ENCODE measurements at regions not wholly inside any gene's neighbourhood (a gene's known extent, or its start where the extent isn't known, plus 50 kb on each side); places are given as distances from the start of the nearest gene placed in this dataset.

DNA sequence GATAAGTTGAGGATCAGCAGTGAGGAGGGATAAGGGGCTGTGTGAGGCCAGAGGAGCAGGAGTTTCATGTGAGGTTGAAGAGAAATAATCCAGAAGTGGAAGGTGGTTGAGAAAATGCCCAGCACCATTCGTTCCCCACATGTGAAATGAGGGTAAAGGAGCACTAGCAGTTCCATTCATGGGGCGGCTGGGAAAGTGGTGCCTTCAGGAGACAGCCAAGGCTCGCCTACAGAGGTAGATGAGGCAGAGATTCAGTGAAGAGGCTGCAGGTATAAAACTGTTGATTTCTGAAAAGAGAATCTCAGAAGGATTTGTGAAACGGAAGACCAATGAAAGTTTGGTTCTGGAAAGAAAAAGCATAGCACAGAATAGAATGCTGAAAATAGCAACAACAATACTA is 272.6 kb downstream of the MSX2 start:
- Histone ChIP-seq H3K4me1 (ENCODE audit: control insufficient read depth in 2 of 2, insufficient read depth in 2 of 2, low read length in 2 of 2) (no peaks in the 10 kb centered on the region), H3K9ac (ENCODE audit: low read depth in 1 of 2, low read length in 2 of 2) (no peak overlapping the region), H3K4me3 (ENCODE audit: low read length in 2 of 2) (no peak overlapping the region), H3K9me3 (ENCODE audit: control insufficient read depth in 2 of 2, low read length in 2 of 2) (no peaks in the 10 kb centered on the region), H3K27ac (ENCODE audit: low read depth in 2 of 2, low read length in 2 of 2) (no peak overlapping the region), H3K27me3 (ENCODE audit: control insufficient read depth in 2 of 2, insufficient read depth in 2 of 2, low read length in 2 of 2) (no peaks in the 10 kb centered on the region), H3K36me3 (ENCODE audit: control insufficient read depth in 2 of 2, insufficient read depth in 2 of 2, low read length in 2 of 2) (no peaks in the 10 kb centered on the region)

DNA sequence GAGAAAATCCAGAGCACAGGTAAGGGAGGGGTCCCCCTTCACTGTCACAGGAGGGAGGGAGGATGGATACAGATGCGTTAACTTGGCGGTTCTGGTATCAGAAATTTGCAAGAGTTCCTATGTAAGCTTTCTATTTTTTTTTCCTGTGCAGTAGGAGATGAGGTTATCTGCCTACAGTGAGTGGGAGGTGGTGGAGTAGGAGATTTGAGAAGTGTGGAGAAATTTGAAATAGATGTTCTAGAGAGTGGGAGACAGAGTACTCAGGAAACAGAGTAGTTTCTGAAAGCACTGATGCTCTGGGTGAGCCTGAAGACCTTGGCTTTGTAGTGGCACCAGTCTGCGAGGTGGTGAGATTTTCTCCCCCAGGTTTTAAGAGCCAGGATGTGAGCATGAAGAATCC is 271.4 kb downstream of the MSX2 start:
- Histone ChIP-seq H3K4me3 (ENCODE audit: low read length in 2 of 2) (no peak overlapping the region), H3K27ac (ENCODE audit: low read depth in 2 of 2, low read length in 2 of 2) (no peak overlapping the region), H3K9me3 (ENCODE audit: control insufficient read depth in 2 of 2, low read length in 2 of 2) (no peaks in the 10 kb centered on the region), H3K4me1 (ENCODE audit: control insufficient read depth in 2 of 2, insufficient read depth in 2 of 2, low read length in 2 of 2) (no peaks in the 10 kb centered on the region), H3K36me3 (ENCODE audit: control insufficient read depth in 2 of 2, insufficient read depth in 2 of 2, low read length in 2 of 2) (no peaks in the 10 kb centered on the region), H3K27me3 (ENCODE audit: control insufficient read depth in 2 of 2, insufficient read depth in 2 of 2, low read length in 2 of 2) (no peaks in the 10 kb centered on the region), H3K9ac (ENCODE audit: low read depth in 1 of 2, low read length in 2 of 2) (no peak overlapping the region)

DNA sequence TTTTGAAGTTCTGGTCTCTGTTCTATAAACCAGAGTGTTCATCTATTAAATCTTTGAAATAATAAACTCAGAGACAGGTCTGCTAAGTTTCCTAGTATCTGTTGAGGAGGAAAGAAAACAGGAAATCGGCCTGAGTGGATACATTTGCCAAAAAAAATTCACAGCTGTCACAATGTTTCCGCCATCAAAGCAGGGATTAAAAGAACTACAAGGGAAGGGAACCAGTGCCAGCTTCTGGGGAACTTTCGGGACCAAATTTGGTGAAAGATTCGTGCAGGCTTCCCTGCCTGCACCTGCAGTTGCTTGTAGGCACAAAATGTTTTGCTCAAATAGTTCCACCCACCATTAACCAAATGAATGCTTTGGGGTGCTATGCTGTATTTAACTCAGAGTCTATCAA is 267.5 kb downstream of the MSX2 start:
- Histone ChIP-seq H3K9ac (ENCODE audit: low read depth in 1 of 2, low read length in 2 of 2) (no peak overlapping the region), H3K27me3 (ENCODE audit: control insufficient read depth in 2 of 2, insufficient read depth in 2 of 2, low read length in 2 of 2) (no peaks in the 10 kb centered on the region), H3K27ac (ENCODE audit: low read depth in 2 of 2, low read length in 2 of 2) (no peak overlapping the region), H3K4me1 (ENCODE audit: control insufficient read depth in 2 of 2, insufficient read depth in 2 of 2, low read length in 2 of 2) (no peaks in the 10 kb centered on the region), H3K36me3 (ENCODE audit: control insufficient read depth in 2 of 2, insufficient read depth in 2 of 2, low read length in 2 of 2) (no peaks in the 10 kb centered on the region), H3K4me3 (ENCODE audit: low read length in 2 of 2) (no peak overlapping the region), H3K9me3 (ENCODE audit: control insufficient read depth in 2 of 2, low read length in 2 of 2) (no peaks in the 10 kb centered on the region)

DNA sequence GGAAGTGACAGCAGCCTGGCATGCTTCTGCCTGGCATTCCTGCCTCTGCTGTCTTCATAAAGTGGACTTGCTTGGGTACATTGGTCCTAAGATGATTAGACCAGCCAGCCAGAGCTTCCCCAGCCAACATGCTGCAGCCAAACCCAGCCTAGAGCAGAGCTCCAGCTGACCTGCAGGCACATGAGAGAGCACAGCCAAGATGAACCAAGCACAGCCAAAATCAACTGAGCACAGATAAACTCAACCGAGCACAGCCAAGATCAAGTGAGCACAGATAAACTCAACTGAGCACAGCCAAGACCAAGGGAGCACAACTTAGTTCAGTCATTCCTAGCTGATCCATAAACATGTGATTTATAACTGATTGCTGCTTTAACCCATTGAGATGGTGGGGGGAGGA is 266.5 kb downstream of the MSX2 start:
- Histone ChIP-seq H3K9ac (ENCODE audit: low read depth in 1 of 2, low read length in 2 of 2) (no peak overlapping the region), H3K4me3 (ENCODE audit: low read length in 2 of 2) (no peak overlapping the region), H3K27me3 (ENCODE audit: control insufficient read depth in 2 of 2, insufficient read depth in 2 of 2, low read length in 2 of 2) (no peaks in the 10 kb centered on the region), H3K27ac (ENCODE audit: low read depth in 2 of 2, low read length in 2 of 2) (no peak overlapping the region), H3K4me1 (ENCODE audit: control insufficient read depth in 2 of 2, insufficient read depth in 2 of 2, low read length in 2 of 2) (no peaks in the 10 kb centered on the region), H3K9me3 (ENCODE audit: control insufficient read depth in 2 of 2, low read length in 2 of 2) (no peaks in the 10 kb centered on the region), H3K36me3 (ENCODE audit: control insufficient read depth in 2 of 2, insufficient read depth in 2 of 2, low read length in 2 of 2) (no peaks in the 10 kb centered on the region)

DNA sequence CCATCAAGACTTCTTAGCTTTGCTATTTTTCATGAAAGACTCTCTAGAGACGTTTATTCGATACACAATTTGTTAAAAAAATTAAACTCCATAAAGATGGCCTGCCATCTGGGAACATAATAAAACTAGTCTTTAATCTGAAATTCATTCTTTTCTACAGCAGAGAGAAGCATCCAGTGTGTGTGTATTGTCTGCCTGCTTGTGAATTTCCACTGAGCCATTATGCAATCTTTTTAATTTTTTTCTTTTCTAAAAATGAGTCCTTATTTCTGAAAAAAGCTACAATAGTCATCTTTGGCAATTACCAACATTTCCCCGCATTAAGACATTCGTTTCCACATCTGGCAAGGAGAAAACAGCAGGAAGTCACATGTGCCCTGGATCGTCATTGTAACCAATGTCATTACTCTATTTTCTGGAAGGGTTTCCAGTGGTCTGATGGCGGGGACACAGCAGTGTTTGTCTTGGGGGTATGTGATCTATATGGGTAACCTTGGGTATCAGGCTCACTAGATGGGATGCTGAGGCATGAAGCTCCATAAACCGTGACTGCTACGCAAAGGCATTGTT is 263.1 kb downstream of the MSX2 start:
- no peaks in the 10 kb centered on the region for H3K36me3 ChIP-seq (ENCODE audit: control insufficient read depth in 2 of 2, insufficient read depth in 2 of 2, low read length in 2 of 2)
- H3K27ac ChIP-seq (ENCODE audit: low read depth in 2 of 2, low read length in 2 of 2): no peak overlapping the region

DNA sequence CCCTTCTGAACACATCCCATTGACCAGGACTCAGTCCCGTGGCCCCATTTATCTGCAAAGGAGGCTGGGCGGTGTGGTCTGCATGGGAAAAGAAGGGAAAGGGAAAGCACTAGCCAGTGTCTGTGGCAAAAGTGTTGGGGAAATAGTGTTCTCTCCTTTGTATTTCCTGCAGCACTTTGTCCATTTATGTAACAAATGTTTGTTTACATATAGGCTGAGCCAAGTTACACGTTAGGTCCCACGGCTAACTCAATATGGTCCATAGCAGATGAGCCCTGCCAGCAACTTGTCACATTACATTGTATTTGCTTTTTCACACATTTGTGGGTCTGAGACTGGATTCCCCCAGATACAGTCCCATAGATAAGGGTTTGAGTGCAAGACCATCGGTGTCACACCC is 260.5 kb downstream of the MSX2 start:
- Histone ChIP-seq H3K4me1 (ENCODE audit: control insufficient read depth in 2 of 2, insufficient read depth in 2 of 2, low read length in 2 of 2) (no peaks in the 10 kb centered on the region), H3K27ac (ENCODE audit: low read depth in 2 of 2, low read length in 2 of 2) (no peak overlapping the region), H3K36me3 (ENCODE audit: control insufficient read depth in 2 of 2, insufficient read depth in 2 of 2, low read length in 2 of 2) (no peaks in the 10 kb centered on the region), H3K27me3 (ENCODE audit: control insufficient read depth in 2 of 2, insufficient read depth in 2 of 2, low read length in 2 of 2) (no peaks in the 10 kb centered on the region), H3K4me3 (ENCODE audit: low read length in 2 of 2) (no peak overlapping the region), H3K9ac (ENCODE audit: low read depth in 1 of 2, low read length in 2 of 2) (no peak overlapping the region), H3K9me3 (ENCODE audit: control insufficient read depth in 2 of 2, low read length in 2 of 2) (no peaks in the 10 kb centered on the region)

More for the DNA sequence above, 263.1 kb downstream of the MSX2 start:
- no peak overlapping the region for H3K4me3 ChIP-seq (ENCODE audit: low read length in 2 of 2)
- H3K9ac ChIP-seq (ENCODE audit: low read depth in 1 of 2, low read length in 2 of 2): no peak overlapping the region
- H3K4me1 ChIP-seq (ENCODE audit: control insufficient read depth in 2 of 2, insufficient read depth in 2 of 2, low read length in 2 of 2): no peaks in the 10 kb centered on the region
- no peaks in the 10 kb centered on the region for H3K27me3 ChIP-seq (ENCODE audit: control insufficient read depth in 2 of 2, insufficient read depth in 2 of 2, low read length in 2 of 2)
- no peaks in the 10 kb centered on the region for H3K9me3 ChIP-seq (ENCODE audit: control insufficient read depth in 2 of 2, low read length in 2 of 2)

DNA sequence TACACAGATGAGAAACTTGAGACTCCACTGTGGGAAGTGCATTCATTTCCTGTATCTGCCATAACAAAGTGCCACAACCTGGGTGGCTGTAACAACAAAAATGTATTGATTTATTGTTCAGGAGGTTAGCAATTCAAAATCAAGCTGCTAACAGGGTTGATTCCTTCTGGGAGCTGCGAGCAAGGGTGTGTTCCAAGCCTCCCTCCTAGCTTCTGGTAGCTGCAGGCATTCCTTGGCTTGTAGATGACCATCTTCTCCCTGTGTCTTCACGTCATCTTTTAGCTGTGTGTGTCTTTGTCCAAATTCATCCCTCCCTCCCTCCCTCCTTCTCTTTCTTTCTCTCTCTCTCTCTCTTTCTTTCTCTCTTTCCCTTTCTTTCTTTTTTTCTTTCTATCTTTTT is 258.1 kb downstream of the MSX2 start:
- Histone ChIP-seq H3K4me1 (ENCODE audit: control insufficient read depth in 2 of 2, insufficient read depth in 2 of 2, low read length in 2 of 2) (no peaks in the 10 kb centered on the region), H3K27ac (ENCODE audit: low read depth in 2 of 2, low read length in 2 of 2) (no peak overlapping the region), H3K27me3 (ENCODE audit: control insufficient read depth in 2 of 2, insufficient read depth in 2 of 2, low read length in 2 of 2) (no peaks in the 10 kb centered on the region), H3K36me3 (ENCODE audit: control insufficient read depth in 2 of 2, insufficient read depth in 2 of 2, low read length in 2 of 2) (no peaks in the 10 kb centered on the region), H3K9ac (ENCODE audit: low read depth in 1 of 2, low read length in 2 of 2) (no peak overlapping the region), H3K9me3 (ENCODE audit: control insufficient read depth in 2 of 2, low read length in 2 of 2) (no peaks in the 10 kb centered on the region), H3K4me3 (ENCODE audit: low read length in 2 of 2) (no peak overlapping the region)

DNA sequence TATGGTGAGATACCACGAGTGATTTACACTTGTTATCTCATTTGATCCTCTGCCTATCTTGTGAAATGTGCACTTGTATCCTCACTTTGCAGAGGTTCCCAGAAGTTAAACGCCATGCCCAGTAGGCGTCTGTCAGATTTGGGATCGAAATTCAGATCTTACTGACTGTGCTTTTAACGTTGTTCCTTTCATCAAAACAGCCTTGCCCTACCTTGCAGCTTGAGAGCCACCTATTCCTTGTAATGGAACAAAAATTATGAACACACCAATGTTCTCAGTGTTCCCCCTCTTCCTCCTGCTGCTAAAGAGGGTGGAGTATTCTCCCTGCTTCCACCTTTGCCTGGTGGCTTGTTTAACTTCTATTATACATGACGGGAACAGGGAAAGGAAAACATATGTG is 257.0 kb downstream of the MSX2 start:
- Histone ChIP-seq H3K9ac (ENCODE audit: low read depth in 1 of 2, low read length in 2 of 2) (no peak overlapping the region), H3K27ac (ENCODE audit: low read depth in 2 of 2, low read length in 2 of 2) (no peak overlapping the region), H3K9me3 (ENCODE audit: control insufficient read depth in 2 of 2, low read length in 2 of 2) (no peaks in the 10 kb centered on the region)

DNA sequence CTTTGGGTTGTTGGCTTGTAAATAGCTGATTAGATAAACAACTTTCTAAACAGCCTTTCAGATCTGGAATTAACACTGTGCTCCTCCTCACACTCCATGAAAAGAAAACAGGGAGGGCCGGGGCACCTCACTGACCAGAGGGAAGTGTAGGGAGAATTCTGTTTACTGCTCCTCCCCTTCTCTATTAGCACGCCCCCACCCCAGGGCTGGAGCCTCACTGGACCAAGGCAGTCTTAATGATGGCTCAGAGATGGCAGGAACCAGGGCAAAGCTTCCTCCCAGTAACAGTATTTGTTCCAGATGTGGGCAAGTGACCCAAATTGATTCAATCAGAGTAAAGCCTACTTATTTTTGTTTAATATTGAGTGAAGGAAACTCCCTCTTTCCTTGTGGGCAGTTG is 256.6 kb downstream of the MSX2 start:
- Histone ChIP-seq H3K36me3 (ENCODE audit: control insufficient read depth in 2 of 2, insufficient read depth in 2 of 2, low read length in 2 of 2) (no peaks in the 10 kb centered on the region), H3K27ac (ENCODE audit: low read depth in 2 of 2, low read length in 2 of 2) (no peak overlapping the region), H3K4me3 (ENCODE audit: low read length in 2 of 2) (no peak overlapping the region), H3K9me3 (ENCODE audit: control insufficient read depth in 2 of 2, low read length in 2 of 2) (no peaks in the 10 kb centered on the region), H3K4me1 (ENCODE audit: control insufficient read depth in 2 of 2, insufficient read depth in 2 of 2, low read length in 2 of 2) (no peaks in the 10 kb centered on the region), H3K27me3 (ENCODE audit: control insufficient read depth in 2 of 2, insufficient read depth in 2 of 2, low read length in 2 of 2) (no peaks in the 10 kb centered on the region), H3K9ac (ENCODE audit: low read depth in 1 of 2, low read length in 2 of 2) (no peak overlapping the region)

More for the DNA sequence above, 257.0 kb downstream of the MSX2 start:
- H3K4me3 ChIP-seq (ENCODE audit: low read length in 2 of 2): no peak overlapping the region
- no peaks in the 10 kb centered on the region for H3K4me1 ChIP-seq (ENCODE audit: control insufficient read depth in 2 of 2, insufficient read depth in 2 of 2, low read length in 2 of 2)
- no peaks in the 10 kb centered on the region for H3K27me3 ChIP-seq (ENCODE audit: control insufficient read depth in 2 of 2, insufficient read depth in 2 of 2, low read length in 2 of 2)
- H3K36me3 ChIP-seq (ENCODE audit: control insufficient read depth in 2 of 2, insufficient read depth in 2 of 2, low read length in 2 of 2): no peaks in the 10 kb centered on the region

DNA sequence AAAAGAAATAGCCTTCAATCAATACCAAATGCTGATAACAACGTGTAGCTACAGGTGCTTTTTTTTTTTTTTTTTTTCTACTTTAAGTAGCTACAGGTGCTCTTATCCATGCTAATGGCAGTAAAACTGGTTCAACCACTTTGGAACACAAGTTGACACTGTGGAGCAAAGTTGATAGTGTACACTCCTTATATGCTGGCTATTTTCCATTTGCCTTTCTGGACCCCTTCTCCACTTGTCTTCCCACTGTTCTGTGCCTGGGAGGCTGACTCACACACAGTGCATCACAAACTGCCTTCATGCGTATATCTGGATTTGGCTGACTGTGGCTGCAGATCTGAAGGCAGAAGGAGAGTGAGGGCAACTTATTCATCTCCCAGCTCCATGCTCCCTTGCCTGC is 247.9 kb downstream of the MSX2 start:
- Histone ChIP-seq H3K9me3 (ENCODE audit: control insufficient read depth in 2 of 2, low read length in 2 of 2) (peaks cover 0 to 3% of the 10 kb centered on the region in 2 donors), H3K27ac (ENCODE audit: low read depth in 2 of 2, low read length in 2 of 2) (no peak overlapping the region), H3K36me3 (ENCODE audit: control insufficient read depth in 2 of 2, insufficient read depth in 2 of 2, low read length in 2 of 2) (no peaks in the 10 kb centered on the region), H3K4me1 (ENCODE audit: control insufficient read depth in 2 of 2, insufficient read depth in 2 of 2, low read length in 2 of 2) (no peaks in the 10 kb centered on the region), H3K4me3 (ENCODE audit: low read length in 2 of 2) (no peak overlapping the region), H3K27me3 (ENCODE audit: control insufficient read depth in 2 of 2, insufficient read depth in 2 of 2, low read length in 2 of 2) (no peaks in the 10 kb centered on the region), H3K9ac (ENCODE audit: low read depth in 1 of 2, low read length in 2 of 2) (no peak overlapping the region)

DNA sequence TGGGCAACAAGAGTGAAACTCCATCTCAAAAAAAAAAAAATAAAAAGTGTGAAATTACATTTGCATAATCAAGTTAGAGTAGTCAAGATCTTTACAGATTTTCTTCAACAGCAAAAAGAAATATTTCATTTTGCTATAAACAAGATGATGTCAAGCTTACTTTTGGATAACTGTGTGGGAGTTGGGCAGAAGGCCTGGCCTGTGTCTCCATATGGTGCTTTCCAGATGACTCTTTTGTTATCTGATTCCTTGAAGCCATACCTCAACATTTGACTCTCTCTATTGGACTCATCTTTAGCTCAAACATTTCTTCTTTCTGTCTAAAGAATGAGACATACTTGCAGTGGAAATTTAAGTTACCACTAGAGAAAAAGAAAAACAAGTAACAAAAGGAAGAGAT is 246.8 kb downstream of the MSX2 start:
- H3K4me1 ChIP-seq (ENCODE audit: control insufficient read depth in 2 of 2, insufficient read depth in 2 of 2, low read length in 2 of 2): no peaks in the 10 kb centered on the region
- H3K27ac ChIP-seq (ENCODE audit: low read depth in 2 of 2, low read length in 2 of 2): no peak overlapping the region
- H3K4me3 ChIP-seq (ENCODE audit: low read length in 2 of 2): no peak overlapping the region
- H3K9me3 ChIP-seq (ENCODE audit: control insufficient read depth in 2 of 2, low read length in 2 of 2): peaks cover 0 to 3% of the 10 kb centered on the region in 2 donors
- H3K9ac ChIP-seq (ENCODE audit: low read depth in 1 of 2, low read length in 2 of 2): no peak overlapping the region
- H3K27me3 ChIP-seq (ENCODE audit: control insufficient read depth in 2 of 2, insufficient read depth in 2 of 2, low read length in 2 of 2): no peaks in the 10 kb centered on the region
- H3K36me3 ChIP-seq (ENCODE audit: control insufficient read depth in 2 of 2, insufficient read depth in 2 of 2, low read length in 2 of 2): no peaks in the 10 kb centered on the region
